ENCODE measurements at regions not wholly inside any gene's neighbourhood (a gene's known extent, or its start where the extent isn't known, plus 50 kb on each side); places are given as distances from the start of the nearest gene placed in this dataset.

DNA sequence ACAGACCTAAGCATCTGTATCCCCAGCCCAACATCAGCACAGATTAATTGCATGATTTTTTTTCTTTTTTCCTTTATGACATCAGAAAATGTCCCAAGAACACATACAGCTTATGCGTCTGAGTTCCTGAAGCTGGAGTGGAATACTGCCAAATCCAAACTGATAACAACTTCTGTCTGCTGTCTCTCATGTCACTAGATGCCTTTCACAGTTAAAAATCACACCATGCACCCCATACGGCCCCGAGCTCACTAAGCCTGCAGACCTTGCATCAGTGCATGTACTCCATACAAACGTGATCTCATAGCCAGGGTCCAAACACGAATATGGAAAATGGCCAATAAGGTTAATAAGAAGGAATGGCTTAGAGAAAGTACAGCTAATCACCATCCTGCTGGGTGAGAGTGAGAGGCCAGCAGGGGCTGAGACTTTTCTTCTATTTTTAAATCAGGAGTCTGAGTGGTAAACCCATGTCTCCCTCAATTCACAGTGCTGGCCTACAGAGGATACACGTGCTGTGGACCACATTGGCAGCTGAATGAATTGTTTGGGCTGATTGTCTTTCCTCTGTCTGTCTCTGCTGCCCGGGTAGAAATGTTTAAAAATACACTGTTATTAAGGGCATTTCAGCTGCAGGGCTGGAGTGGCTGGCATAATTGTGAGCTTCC, 350.6 kb upstream of the RAG2 start:
- CTCF ChIA-PET = no interaction called here
- no peaks in the 10 kb centered on the region for H3K4me1 ChIP-seq (ENCODE audit: control insufficient read depth, insufficient read depth, low read length)
- DNase-seq (ENCODE audit: low read depth, low spot score) (no peak), ATAC-seq (no peak)
- POLR2A ChIA-PET = no interaction called here
- H3K27ac ChIP-seq (ENCODE audit: low read length) = no peak overlapping the region
- intact Hi-C loops (cut with micrococcal nuclease; ENCODE audit: unreplicated experiment) (no loop called here), in situ Hi-C loops (cut with HindIII; ENCODE audit: low pct_unique_long_range_greater_than_20kb, low sequenced_read_pairs) (no loop called here)
- no peaks in the 10 kb centered on the region for H3K9me3 ChIP-seq (ENCODE audit: control insufficient read depth, insufficient read depth, low read depth, low read length)
- TF ChIP-seq POLR2AphosphoS5 (IDR thresholded peaks at IDR 0.05; ENCODE audit: low read depth, low read length) (no peak), SIN3A (IDR thresholded peaks at IDR 0.05; ENCODE audit: borderline replicate concordance, insufficient read depth, low read depth, low read length) (no peak), TCF7L2 (IDR thresholded peaks at IDR 0.05; ENCODE audit: low read depth, low read length) (no peak)
- TF ChIP-seq, protein P1, sequence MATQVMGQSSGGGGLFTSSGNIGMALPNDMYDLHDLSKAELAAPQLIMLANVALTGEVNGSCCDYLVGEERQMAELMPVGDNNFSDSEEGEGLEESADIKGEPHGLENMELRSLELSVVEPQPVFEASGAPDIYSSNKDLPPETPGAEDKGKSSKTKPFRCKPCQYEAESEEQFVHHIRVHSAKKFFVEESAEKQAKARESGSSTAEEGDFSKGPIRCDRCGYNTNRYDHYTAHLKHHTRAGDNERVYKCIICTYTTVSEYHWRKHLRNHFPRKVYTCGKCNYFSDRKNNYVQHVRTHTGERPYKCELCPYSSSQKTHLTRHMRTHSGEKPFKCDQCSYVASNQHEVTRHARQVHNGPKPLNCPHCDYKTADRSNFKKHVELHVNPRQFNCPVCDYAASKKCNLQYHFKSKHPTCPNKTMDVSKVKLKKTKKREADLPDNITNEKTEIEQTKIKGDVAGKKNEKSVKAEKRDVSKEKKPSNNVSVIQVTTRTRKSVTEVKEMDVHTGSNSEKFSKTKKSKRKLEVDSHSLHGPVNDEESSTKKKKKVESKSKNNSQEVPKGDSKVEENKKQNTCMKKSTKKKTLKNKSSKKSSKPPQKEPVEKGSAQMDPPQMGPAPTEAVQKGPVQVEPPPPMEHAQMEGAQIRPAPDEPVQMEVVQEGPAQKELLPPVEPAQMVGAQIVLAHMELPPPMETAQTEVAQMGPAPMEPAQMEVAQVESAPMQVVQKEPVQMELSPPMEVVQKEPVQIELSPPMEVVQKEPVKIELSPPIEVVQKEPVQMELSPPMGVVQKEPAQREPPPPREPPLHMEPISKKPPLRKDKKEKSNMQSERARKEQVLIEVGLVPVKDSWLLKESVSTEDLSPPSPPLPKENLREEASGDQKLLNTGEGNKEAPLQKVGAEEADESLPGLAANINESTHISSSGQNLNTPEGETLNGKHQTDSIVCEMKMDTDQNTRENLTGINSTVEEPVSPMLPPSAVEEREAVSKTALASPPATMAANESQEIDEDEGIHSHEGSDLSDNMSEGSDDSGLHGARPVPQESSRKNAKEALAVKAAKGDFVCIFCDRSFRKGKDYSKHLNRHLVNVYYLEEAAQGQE (IDR thresholded peaks at IDR 0.05; ENCODE audit: insufficient read depth in 1 of 2, low read depth in 2 of 2, low read length in 1 of 2) = no peak
- no peaks in the 10 kb centered on the region for H3K36me3 ChIP-seq (ENCODE audit: control insufficient read depth, insufficient read depth, low read length)
- BruUV-seq (replicated peaks) = no TSS peak
- no peak overlapping the region for H3K4me3 ChIP-seq (ENCODE audit: low read depth in 2 of 2, low read length in 2 of 2)
- H3K27me3 ChIP-seq (ENCODE audit: control insufficient read depth, insufficient read depth, low read length) = no peaks in the 10 kb centered on the region

DNA sequence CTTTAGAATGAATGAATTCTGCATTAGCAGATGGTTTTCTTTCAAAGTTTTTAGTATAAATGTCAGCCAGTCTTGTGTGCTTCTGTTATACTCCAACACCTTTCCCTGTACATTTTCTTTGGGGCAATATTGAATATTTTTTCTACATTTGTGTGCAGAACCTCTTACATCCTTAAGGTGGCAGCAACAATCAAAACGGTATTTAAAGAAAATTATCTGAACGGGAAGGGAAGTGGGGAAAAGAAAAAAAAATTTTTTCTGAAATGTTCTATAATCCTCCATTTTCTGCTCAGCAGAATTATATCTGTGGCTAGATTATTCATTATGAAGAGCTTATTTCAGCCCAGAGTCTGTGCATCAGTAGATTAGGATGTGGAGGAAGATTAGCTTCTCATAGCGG, 347.3 kb upstream of the RAG2 start:
- intact Hi-C loops (cut with micrococcal nuclease; ENCODE audit: unreplicated experiment) = no loop called here
- no peaks in the 10 kb centered on the region for H3K9me3 ChIP-seq (ENCODE audit: control insufficient read depth, insufficient read depth, low read depth, low read length)
- ATAC-seq (no peak), DNase-seq (ENCODE audit: low read depth, low spot score) (no peak)
- ChIA-PET POLR2A (no interaction called here), CTCF (interaction anchor here (0.6 kb wide), 2 partner anchors 119 to 233 kb away, joined by 3 read pairs; no protein-coding TSS in a partner anchor)
- TF ChIP-seq, protein P2, sequence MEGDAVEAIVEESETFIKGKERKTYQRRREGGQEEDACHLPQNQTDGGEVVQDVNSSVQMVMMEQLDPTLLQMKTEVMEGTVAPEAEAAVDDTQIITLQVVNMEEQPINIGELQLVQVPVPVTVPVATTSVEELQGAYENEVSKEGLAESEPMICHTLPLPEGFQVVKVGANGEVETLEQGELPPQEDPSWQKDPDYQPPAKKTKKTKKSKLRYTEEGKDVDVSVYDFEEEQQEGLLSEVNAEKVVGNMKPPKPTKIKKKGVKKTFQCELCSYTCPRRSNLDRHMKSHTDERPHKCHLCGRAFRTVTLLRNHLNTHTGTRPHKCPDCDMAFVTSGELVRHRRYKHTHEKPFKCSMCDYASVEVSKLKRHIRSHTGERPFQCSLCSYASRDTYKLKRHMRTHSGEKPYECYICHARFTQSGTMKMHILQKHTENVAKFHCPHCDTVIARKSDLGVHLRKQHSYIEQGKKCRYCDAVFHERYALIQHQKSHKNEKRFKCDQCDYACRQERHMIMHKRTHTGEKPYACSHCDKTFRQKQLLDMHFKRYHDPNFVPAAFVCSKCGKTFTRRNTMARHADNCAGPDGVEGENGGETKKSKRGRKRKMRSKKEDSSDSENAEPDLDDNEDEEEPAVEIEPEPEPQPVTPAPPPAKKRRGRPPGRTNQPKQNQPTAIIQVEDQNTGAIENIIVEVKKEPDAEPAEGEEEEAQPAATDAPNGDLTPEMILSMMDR (IDR thresholded peaks at IDR 0.05) = peak; percentile 66; the same call in 1 of the 2 replicates
- TF ChIP-seq, protein P1 (IDR thresholded peaks at IDR 0.05; ENCODE audit: insufficient read depth in 1 of 2, low read depth in 2 of 2, low read length in 1 of 2) = no peak
- TF ChIP-seq SIN3A (IDR thresholded peaks at IDR 0.05; ENCODE audit: borderline replicate concordance, insufficient read depth, low read depth, low read length) = no peak
- H3K4me1 ChIP-seq (ENCODE audit: control insufficient read depth, insufficient read depth, low read length) = no peaks in the 10 kb centered on the region
- H3K27ac ChIP-seq (ENCODE audit: low read length) = no peak overlapping the region
- no peak overlapping the region for H3K4me3 ChIP-seq (ENCODE audit: low read depth in 2 of 2, low read length in 2 of 2)
- no TSS peak for BruUV-seq (replicated peaks)
- in situ Hi-C loops (cut with HindIII; ENCODE audit: low pct_unique_long_range_greater_than_20kb, low sequenced_read_pairs) = no loop called here
- no peaks in the 10 kb centered on the region for H3K36me3 ChIP-seq (ENCODE audit: control insufficient read depth, insufficient read depth, low read length)
- H3K27me3 ChIP-seq (ENCODE audit: control insufficient read depth, insufficient read depth, low read length) = no peaks in the 10 kb centered on the region

Data from Panc1 (cell line).